ENCODE measurements at regions not wholly inside any gene's neighbourhood (a gene's known extent, or its start where the extent isn't known, plus 50 kb on each side); places are given as distances from the start of the nearest gene placed in this dataset.

- TF ChIP-seq CTCF (IDR thresholded peaks at IDR 0.05) (no peak), POLR2A (IDR thresholded peaks at IDR 0.05) (no peak), EP300 (IDR thresholded peaks at IDR 0.05; ENCODE audit: low read depth) (no peak), POLR2AphosphoS5 (IDR thresholded peaks at IDR 0.05) (no peak)
- intact Hi-C loops (cut with DNase I; ENCODE audit: low total_unique reads): no loop called here
- WGBS, 2 donors (ENCODE audit: low coverage in 1 of 2): 93 to 99% methylated on average over 15 to 19 of the region's 19 CpGs
- in situ Hi-C loops (cut with MboI; ENCODE audit: low pct_ligation_motif_present in 1 of 4, low pct_unique_long_range_greater_than_20kb in 1 of 4, low sequenced_read_pairs in 3 of 4): no loop called here
- Histone ChIP-seq H3K36me3 (no peaks in the 10 kb centered on the region), H3K4me1 (no peaks in the 10 kb centered on the region), H3K27ac (no peak overlapping the region), H3K9me3 (no peaks in the 10 kb centered on the region), H3K4me3 (no peak overlapping the region), H3K27me3 (no peaks in the 10 kb centered on the region)
- no peak for DNase-seq
Measured at GRCh38 chr2:167544602-167545001, 656.3 kb downstream of the XIRP2 start.

DNA sequence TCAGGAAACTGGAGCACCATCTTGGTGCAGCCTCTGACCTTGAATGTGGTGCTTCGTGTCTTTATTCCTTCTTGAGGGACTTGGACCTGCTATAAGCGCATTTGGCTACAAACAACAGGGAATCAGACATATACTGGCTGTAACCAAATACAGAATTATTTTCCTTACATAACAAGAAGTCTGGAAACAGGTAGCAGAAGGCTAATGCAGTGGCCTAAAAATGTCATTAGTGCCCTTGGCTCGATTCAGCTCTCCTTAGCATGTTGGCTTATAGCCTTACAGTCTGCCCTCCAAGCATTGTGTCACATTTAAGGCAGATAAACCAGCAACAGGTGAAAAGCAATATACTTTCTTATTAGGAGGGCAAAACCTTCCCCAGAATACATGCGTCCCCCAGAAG lies 655.4 kb downstream of the XIRP2 start:
- H3K4me3 ChIP-seq: no peak overlapping the region
- TF ChIP-seq POLR2AphosphoS5 (IDR thresholded peaks at IDR 0.05): no peak
- TF ChIP-seq CTCF (IDR thresholded peaks at IDR 0.05): no peak
- no peak for TF ChIP-seq POLR2A (IDR thresholded peaks at IDR 0.05)
- no peak for TF ChIP-seq EP300 (IDR thresholded peaks at IDR 0.05; ENCODE audit: low read depth)

DNA sequence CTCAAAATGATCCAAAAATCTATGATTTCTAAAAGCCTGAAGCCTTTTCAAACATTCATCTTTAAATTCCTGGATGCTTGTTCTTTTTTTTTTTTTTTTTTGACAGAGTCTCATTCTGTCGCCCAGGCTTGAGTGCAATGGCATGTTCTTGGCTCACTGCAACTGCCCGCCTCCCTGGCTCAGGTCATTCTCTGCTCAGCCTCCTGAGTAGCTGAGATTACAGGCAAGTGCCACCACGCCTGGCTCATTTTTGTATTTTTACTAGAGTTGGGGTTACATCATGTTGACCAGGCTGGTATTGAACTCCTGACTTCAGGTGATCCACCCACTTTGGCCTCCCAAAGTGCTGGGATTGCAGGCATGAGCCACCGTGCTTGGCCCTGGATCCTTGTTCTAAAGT lies 649.5 kb downstream of the XIRP2 start:
- intact Hi-C loops (cut with DNase I; ENCODE audit: low total_unique reads) (no loop called here), in situ Hi-C loops (cut with MboI; ENCODE audit: low pct_ligation_motif_present in 1 of 4, low pct_unique_long_range_greater_than_20kb in 1 of 4, low sequenced_read_pairs in 3 of 4) (no loop called here)
- no peaks in the 10 kb centered on the region for H3K36me3 ChIP-seq
- H3K4me1 ChIP-seq: no peaks in the 10 kb centered on the region
- no peak overlapping the region for H3K4me3 ChIP-seq
- DNase-seq: no peak
- H3K9me3 ChIP-seq: no peaks in the 10 kb centered on the region
- TF ChIP-seq CTCF (IDR thresholded peaks at IDR 0.05): no peak
- no peak for TF ChIP-seq POLR2A (IDR thresholded peaks at IDR 0.05)
- TF ChIP-seq POLR2AphosphoS5 (IDR thresholded peaks at IDR 0.05): no peak
- no peak for TF ChIP-seq EP300 (IDR thresholded peaks at IDR 0.05; ENCODE audit: low read depth)
- H3K27ac ChIP-seq: no peak overlapping the region
- WGBS, 2 donors (ENCODE audit: low coverage in 1 of 2): 90 to 93% methylated on average over 2 to 4 of the region's 4 CpGs
- no peaks in the 10 kb centered on the region for H3K27me3 ChIP-seq

More for the DNA sequence above, 655.4 kb downstream of the XIRP2 start:
- no peak overlapping the region for H3K27ac ChIP-seq
- no peaks in the 10 kb centered on the region for H3K27me3 ChIP-seq
- no peaks in the 10 kb centered on the region for H3K9me3 ChIP-seq
- DNase-seq: no peak
- WGBS, 2 donors (ENCODE audit: low coverage in 1 of 2): 91 to 97% methylated on average over 4 of the region's 4 CpGs
- intact Hi-C loops (cut with DNase I; ENCODE audit: low total_unique reads): no loop called here
- in situ Hi-C loops (cut with MboI; ENCODE audit: low pct_ligation_motif_present in 1 of 4, low pct_unique_long_range_greater_than_20kb in 1 of 4, low sequenced_read_pairs in 3 of 4): no loop called here
- no peaks in the 10 kb centered on the region for H3K4me1 ChIP-seq
- H3K36me3 ChIP-seq: no peaks in the 10 kb centered on the region

DNA sequence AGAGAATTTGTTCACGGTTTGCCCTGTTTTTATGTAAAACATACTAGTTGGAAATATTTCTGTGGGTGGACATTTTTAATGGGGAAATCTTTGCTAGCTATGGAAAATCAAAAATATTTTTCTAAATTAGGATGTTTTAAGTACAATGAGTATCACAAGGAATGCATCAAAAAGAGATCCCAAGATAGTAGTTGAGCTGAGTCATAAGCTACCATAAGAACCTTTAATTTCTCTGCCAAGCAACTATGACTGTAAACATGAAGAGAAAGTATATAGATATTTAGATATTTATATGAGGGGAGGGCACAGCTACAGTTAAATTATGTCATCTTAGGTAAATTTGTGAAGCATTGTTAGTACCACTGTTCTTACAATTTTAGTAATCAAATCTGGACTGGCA lies 646.2 kb downstream of the XIRP2 start:
- Histone ChIP-seq H3K4me3 (no peak overlapping the region), H3K4me1 (no peaks in the 10 kb centered on the region), H3K9me3 (no peaks in the 10 kb centered on the region), H3K27me3 (no peaks in the 10 kb centered on the region), H3K36me3 (no peaks in the 10 kb centered on the region), H3K27ac (no peak overlapping the region)
- TF ChIP-seq EP300 (IDR thresholded peaks at IDR 0.05; ENCODE audit: low read depth) (no peak), CTCF (IDR thresholded peaks at IDR 0.05) (no peak)
- in situ Hi-C loops (cut with MboI; ENCODE audit: low pct_ligation_motif_present in 1 of 4, low pct_unique_long_range_greater_than_20kb in 1 of 4, low sequenced_read_pairs in 3 of 4) (no loop called here), intact Hi-C loops (cut with DNase I; ENCODE audit: low total_unique reads) (no loop called here)
- 80 to 88% methylated on average over 1 of the region's 1 CpG for whole genome bisulfite sequencing, 2 donors (ENCODE audit: low coverage in 1 of 2)
- no peak for DNase-seq

Data from transverse colon (tissue), 4 donors.